ENCODE measurements at regions not wholly inside any gene's neighbourhood (a gene's known extent, or its start where the extent isn't known, plus 50 kb on each side); places are given as distances from the start of the nearest gene placed in this dataset.

- no peaks in the 10 kb centered on the region for H3K4me1 Mint-ChIP-seq (ENCODE audit: low read depth)
- DNase-seq (ENCODE audit: low spot score), result no peak
- H3K27ac Mint-ChIP-seq, result no peak overlapping the region
These were observed 105.6 kb upstream of the PGRMC2 start for GRCh38 chr4:128393101-128393704.

GRCh38 chr4:128390475-128390996, 102.9 kb upstream of the PGRMC2 start:
- no peak for DNase-seq (ENCODE audit: low spot score)
- Mint-ChIP-seq H3K27ac (no peak overlapping the region), H3K9me3 (no peaks in the 10 kb centered on the region), H3K27me3 (ENCODE audit: insufficient read depth) (no peaks in the 10 kb centered on the region), H3K4me1 (ENCODE audit: low read depth) (no peaks in the 10 kb centered on the region), H3K4me3 (no peak overlapping the region), H3K36me3 (ENCODE audit: low read depth) (no peaks in the 10 kb centered on the region)
- intact Hi-C loops (cut with micrococcal nuclease), result no loop called here

More at GRCh38 chr4:128393101-128393704, 105.6 kb upstream of the PGRMC2 start:
- H3K36me3 Mint-ChIP-seq (ENCODE audit: low read depth), result no peaks in the 10 kb centered on the region
- H3K4me3 Mint-ChIP-seq, result no peak overlapping the region
- H3K27me3 Mint-ChIP-seq (ENCODE audit: insufficient read depth), result no peaks in the 10 kb centered on the region
- intact Hi-C loops (cut with micrococcal nuclease), result no loop called here
- no peaks in the 10 kb centered on the region for H3K9me3 Mint-ChIP-seq

- no peak overlapping the region for H3K27ac Mint-ChIP-seq
- intact Hi-C loops (cut with micrococcal nuclease), result no loop called here
- H3K4me1 Mint-ChIP-seq (ENCODE audit: low read depth), result no peaks in the 10 kb centered on the region
- H3K36me3 Mint-ChIP-seq (ENCODE audit: low read depth), result no peaks in the 10 kb centered on the region
- no peaks in the 10 kb centered on the region for H3K9me3 Mint-ChIP-seq
- no peaks in the 10 kb centered on the region for H3K27me3 Mint-ChIP-seq (ENCODE audit: insufficient read depth)
- no peak overlapping the region for H3K4me3 Mint-ChIP-seq
- no peak for DNase-seq (ENCODE audit: low spot score)
These were observed 101.2 kb upstream of the PGRMC2 start for GRCh38 chr4:128388796-128389195.

GRCh38 chr4:128388352-128388630, 100.7 kb upstream of the PGRMC2 start:
- intact Hi-C loops (cut with micrococcal nuclease), result no loop called here
- no peaks in the 10 kb centered on the region for H3K27me3 Mint-ChIP-seq (ENCODE audit: insufficient read depth)
- H3K4me1 Mint-ChIP-seq (ENCODE audit: low read depth), result no peaks in the 10 kb centered on the region
- no peak overlapping the region for H3K4me3 Mint-ChIP-seq
- no peaks in the 10 kb centered on the region for H3K9me3 Mint-ChIP-seq
- DNase-seq (ENCODE audit: low spot score), result no peak
- no peaks in the 10 kb centered on the region for H3K36me3 Mint-ChIP-seq (ENCODE audit: low read depth)
- H3K27ac Mint-ChIP-seq, result no peak overlapping the region

- H3K27me3 Mint-ChIP-seq (ENCODE audit: insufficient read depth), result no peaks in the 10 kb centered on the region
- H3K27ac Mint-ChIP-seq, result no peak overlapping the region
- no peak overlapping the region for H3K4me3 Mint-ChIP-seq
- H3K36me3 Mint-ChIP-seq (ENCODE audit: low read depth), result no peaks in the 10 kb centered on the region
- no peaks in the 10 kb centered on the region for H3K9me3 Mint-ChIP-seq
- no peaks in the 10 kb centered on the region for H3K4me1 Mint-ChIP-seq (ENCODE audit: low read depth)
- DNase-seq (ENCODE audit: low spot score), result no peak
- intact Hi-C loops (cut with micrococcal nuclease), result no loop called here
These were observed 100.2 kb upstream of the PGRMC2 start for GRCh38 chr4:128387600-128388351.

GRCh38 chr4:128386761-128387599, 99.4 kb upstream of the PGRMC2 start:
- Mint-ChIP-seq H3K27me3 (ENCODE audit: insufficient read depth) (no peaks in the 10 kb centered on the region), H3K4me3 (no peak overlapping the region), H3K36me3 (ENCODE audit: low read depth) (no peaks in the 10 kb centered on the region), H3K27ac (no peak overlapping the region), H3K4me1 (ENCODE audit: low read depth) (no peaks in the 10 kb centered on the region), H3K9me3 (no peaks in the 10 kb centered on the region)
- intact Hi-C loops (cut with micrococcal nuclease), result no loop called here
- DNase-seq (ENCODE audit: low spot score), result no peak

- DNase-seq (ENCODE audit: low spot score), result no peak
- H3K27ac Mint-ChIP-seq, result no peak overlapping the region
- H3K9me3 Mint-ChIP-seq, result no peaks in the 10 kb centered on the region
- intact Hi-C loops (cut with micrococcal nuclease), result no loop called here
- no peaks in the 10 kb centered on the region for H3K4me1 Mint-ChIP-seq (ENCODE audit: low read depth)
- H3K27me3 Mint-ChIP-seq (ENCODE audit: insufficient read depth), result no peaks in the 10 kb centered on the region
- H3K4me3 Mint-ChIP-seq, result no peak overlapping the region
- H3K36me3 Mint-ChIP-seq (ENCODE audit: low read depth), result no peaks in the 10 kb centered on the region
These were observed 98.2 kb upstream of the PGRMC2 start for GRCh38 chr4:128385683-128386304.

GRCh38 chr4:128384765-128385598, 97.4 kb upstream of the PGRMC2 start:
- H3K4me3 Mint-ChIP-seq, result no peak overlapping the region
- no peak overlapping the region for H3K27ac Mint-ChIP-seq
- no peak for DNase-seq (ENCODE audit: low spot score)
- no peaks in the 10 kb centered on the region for H3K9me3 Mint-ChIP-seq
- no peaks in the 10 kb centered on the region for H3K4me1 Mint-ChIP-seq (ENCODE audit: low read depth)
- no peaks in the 10 kb centered on the region for H3K27me3 Mint-ChIP-seq (ENCODE audit: insufficient read depth)
- intact Hi-C loops (cut with micrococcal nuclease), result no loop called here
- no peaks in the 10 kb centered on the region for H3K36me3 Mint-ChIP-seq (ENCODE audit: low read depth)

- H3K4me1 Mint-ChIP-seq (ENCODE audit: low read depth), result no peaks in the 10 kb centered on the region
- intact Hi-C loops (cut with micrococcal nuclease), result no loop called here
- DNase-seq (ENCODE audit: low spot score), result no peak
- no peaks in the 10 kb centered on the region for H3K36me3 Mint-ChIP-seq (ENCODE audit: low read depth)
- no peaks in the 10 kb centered on the region for H3K9me3 Mint-ChIP-seq
- no peaks in the 10 kb centered on the region for H3K27me3 Mint-ChIP-seq (ENCODE audit: insufficient read depth)
- H3K27ac Mint-ChIP-seq, result no peak overlapping the region
- no peak overlapping the region for H3K4me3 Mint-ChIP-seq
These were observed 96.5 kb upstream of the PGRMC2 start for GRCh38 chr4:128384091-128384520.

GRCh38 chr4:128381748-128382559, 94.3 kb upstream of the PGRMC2 start:
- H3K4me3 Mint-ChIP-seq, result no peak overlapping the region
- no peaks in the 10 kb centered on the region for H3K4me1 Mint-ChIP-seq (ENCODE audit: low read depth)
- H3K36me3 Mint-ChIP-seq (ENCODE audit: low read depth), result no peaks in the 10 kb centered on the region
- no peaks in the 10 kb centered on the region for H3K27me3 Mint-ChIP-seq (ENCODE audit: insufficient read depth)
- intact Hi-C loops (cut with micrococcal nuclease), result no loop called here
- no peak overlapping the region for H3K27ac Mint-ChIP-seq
- H3K9me3 Mint-ChIP-seq, result peaks cover 9% of the 10 kb centered on the region
- DNase-seq (ENCODE audit: low spot score), result no peak

GRCh38 chr4:128380306-128380705, 92.7 kb upstream of the PGRMC2 start:
- Mint-ChIP-seq H3K4me1 (ENCODE audit: low read depth) (no peaks in the 10 kb centered on the region), H3K9me3 (peaks cover 17% of the 10 kb centered on the region), H3K4me3 (no peak overlapping the region), H3K27me3 (ENCODE audit: insufficient read depth) (no peaks in the 10 kb centered on the region), H3K27ac (no peak overlapping the region), H3K36me3 (ENCODE audit: low read depth) (no peaks in the 10 kb centered on the region)
- intact Hi-C loops (cut with micrococcal nuclease), result no loop called here
- no peak for DNase-seq (ENCODE audit: low spot score)

Measured in activated T-helper 1 cell treated with anti-CD3 and anti-CD28 coated beads, Interleukin-12 subunit alpha, Interleukin-12 subunit beta, Interleukin-2, Interleukin-4 antibody, amounts not matched to agents 30 ng/mL and 10 ng/mL and 1 ng/mL, durations not matched to agents 14 hours and 24 hours and 36 hours (primary cell).